ENCODE measurements at regions not wholly inside any gene's neighbourhood (a gene's known extent, or its start where the extent isn't known, plus 50 kb on each side); places are given as distances from the start of the nearest gene placed in this dataset.

- no peak for DNase-seq (ENCODE audit: low read depth, low spot score)
- TF ChIP-seq CTCF (IDR thresholded peaks at IDR 0.05; ENCODE audit: insufficient read depth, low read length, missing control alignments), result no peak
- ChIA-PET CTCF (interaction anchor here (1.2 kb wide), 1 partner anchor 22 kb away, joined by 3 read pairs; no protein-coding TSS in a partner anchor), POLR2A (no interaction called here)
- no peak overlapping the region for H3K4me3 ChIP-seq (ENCODE audit: low read depth, low read length)
Observed at GRCh38 chr2:177072090-177072489, 140.5 kb upstream of the HNRNPA3 start.

GRCh38 chr2:177073611-177074010, 139.0 kb upstream of the HNRNPA3 start:
- POLR2A ChIA-PET, result no interaction called here
- no peak for DNase-seq (ENCODE audit: low read depth, low spot score)
- no peak overlapping the region for H3K4me3 ChIP-seq (ENCODE audit: low read depth, low read length)
- TF ChIP-seq CTCF (IDR thresholded peaks at IDR 0.05; ENCODE audit: insufficient read depth, low read length, missing control alignments), result no peak
- CTCF ChIA-PET, result no interaction called here

DNA sequence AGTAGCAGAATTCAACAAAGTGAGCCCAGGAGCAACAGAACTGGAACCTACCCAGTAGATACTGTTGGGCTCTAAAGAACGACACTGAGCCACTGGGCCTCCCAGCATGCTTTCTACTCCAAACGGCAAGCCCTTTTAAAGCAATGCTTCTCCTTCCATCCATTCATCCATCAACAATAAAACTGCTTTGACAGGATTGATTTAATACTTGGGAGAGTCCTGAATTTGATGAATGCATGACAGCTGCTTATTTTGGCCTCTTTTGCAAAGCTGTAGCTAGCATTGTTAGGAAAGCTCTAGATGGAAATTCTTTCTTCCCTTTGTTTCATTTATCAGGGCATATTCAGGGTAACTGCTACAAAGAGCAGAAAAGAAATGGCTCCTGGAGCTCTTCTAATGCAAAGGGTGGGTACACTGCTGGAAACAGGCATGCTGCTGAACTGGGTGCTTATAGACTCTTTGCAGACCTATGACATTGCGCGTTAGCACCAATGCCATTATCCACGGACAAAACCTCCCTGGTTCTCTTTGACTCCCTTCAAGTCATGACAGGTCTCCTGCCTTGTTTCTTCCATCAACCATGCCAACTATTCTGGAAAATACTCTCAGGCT, 138.4 kb upstream of the HNRNPA3 start:
- no peak for DNase-seq (ENCODE audit: low read depth, low spot score)
- TF ChIP-seq CTCF (IDR thresholded peaks at IDR 0.05; ENCODE audit: insufficient read depth, low read length, missing control alignments), result no peak
- POLR2A ChIA-PET, result no interaction called here
- CTCF ChIA-PET, result no interaction called here
- H3K4me3 ChIP-seq (ENCODE audit: low read depth, low read length), result no peak overlapping the region

- ChIA-PET POLR2A (no interaction called here), CTCF (no interaction called here)
- DNase-seq (ENCODE audit: low read depth, low spot score), result no peak
- no peak for TF ChIP-seq CTCF (IDR thresholded peaks at IDR 0.05; ENCODE audit: insufficient read depth, low read length, missing control alignments)
- no peak overlapping the region for H3K4me3 ChIP-seq (ENCODE audit: low read depth, low read length)
Observed at GRCh38 chr2:177075254-177075653, 137.3 kb upstream of the HNRNPA3 start.

DNA sequence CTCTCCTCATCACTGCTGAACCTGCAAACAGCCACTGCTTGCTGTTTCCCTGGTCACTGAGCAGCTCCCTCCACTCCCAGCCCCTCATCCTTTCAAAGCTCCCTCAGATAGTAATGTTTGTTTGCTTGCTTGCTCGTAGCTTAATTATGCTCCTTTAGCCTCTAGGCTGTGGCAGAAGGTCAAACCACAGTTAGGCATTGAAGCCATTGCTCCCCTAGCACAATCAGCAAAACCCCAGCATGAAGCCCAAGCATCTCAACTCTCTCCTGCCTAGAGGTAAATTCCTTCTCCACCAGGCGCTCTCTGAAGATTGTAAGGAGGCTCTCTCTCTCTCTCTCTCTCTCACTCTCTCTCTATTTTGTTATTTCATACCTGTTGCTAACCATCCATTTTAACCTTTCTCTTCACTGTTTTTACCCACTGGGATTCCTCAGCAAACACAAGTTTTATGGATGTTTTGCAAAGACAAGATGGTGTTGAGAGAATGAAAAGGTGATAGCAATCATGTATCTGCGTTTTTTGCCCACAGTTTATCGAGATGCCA, 135.9 kb upstream of the HNRNPA3 start:
- DNase-seq (ENCODE audit: low read depth, low spot score), result no peak
- no peak overlapping the region for H3K4me3 ChIP-seq (ENCODE audit: low read depth, low read length)
- TF ChIP-seq CTCF (IDR thresholded peaks at IDR 0.05; ENCODE audit: insufficient read depth, low read length, missing control alignments), result no peak
- ChIA-PET POLR2A (no interaction called here), CTCF (no interaction called here)

GRCh38 chr2:177077778-177078177, 134.8 kb upstream of the HNRNPA3 start:
- DNase-seq (ENCODE audit: low read depth, low spot score), result no peak
- ChIA-PET POLR2A (no interaction called here), CTCF (no interaction called here)
- H3K4me3 ChIP-seq (ENCODE audit: low read depth, low read length), result no peak overlapping the region
- TF ChIP-seq CTCF (IDR thresholded peaks at IDR 0.05; ENCODE audit: insufficient read depth, low read length, missing control alignments), result no peak

Data from AG04449 (cell line).